Stimulated activated naive CD8-positive, alpha-beta T cell treated with anti-CD3 and anti-CD28 coated beads, Interleukin-15, Interleukin-2, amounts not matched to agents 100 ng/mL and 50 ng/mL, for 24 hours (primary cell): ENCODE measurements at regions not wholly inside any gene's neighbourhood (a gene's known extent, or its start where the extent isn't known, plus 50 kb on each side); places are given as distances from the start of the nearest gene placed in this dataset.

ENCODE experiments used
- H3K27ac Mint-ChIP-seq: one replicate; pipeline ENCODE4 v1.8.0; 2021; ENCODE audit warnings: mild to moderate bottlenecking, mixed read lengths
- H3K27me3 Mint-ChIP-seq: one replicate; pipeline ENCODE4 v1.8.0; 2021; ENCODE audit warnings: mixed read lengths
- H3K36me3 Mint-ChIP-seq: one replicate; pipeline ENCODE4 v1.8.0; 2021; ENCODE audit warnings: low read depth, mixed read lengths
- H3K4me1 Mint-ChIP-seq: one replicate; pipeline ENCODE4 v1.8.0; 2021; ENCODE audit warnings: low read depth, mixed read lengths
- H3K4me3 Mint-ChIP-seq: one replicate; pipeline ENCODE4 v1.8.0; 2021; ENCODE audit warnings: mild to moderate bottlenecking, mixed read lengths
- H3K9me3 Mint-ChIP-seq: one replicate; pipeline ENCODE4 v1.8.0; 2021; ENCODE audit warnings: mixed read lengths

GRCh38 chr2:53021828-53022227 lies 745.8 kb upstream of the CHAC2 start:
- H3K27me3 Mint-ChIP-seq: no peaks in the 10 kb centered on the region
- no peak overlapping the region for H3K4me3 Mint-ChIP-seq
- peaks cover 6% of the 10 kb centered on the region for H3K9me3 Mint-ChIP-seq
- H3K27ac Mint-ChIP-seq: no peak overlapping the region
- H3K4me1 Mint-ChIP-seq: no peaks in the 10 kb centered on the region
- no peaks in the 10 kb centered on the region for H3K36me3 Mint-ChIP-seq

GRCh38 chr2:53021292-53021691 lies 746.3 kb upstream of the CHAC2 start:
- H3K4me1 Mint-ChIP-seq: no peaks in the 10 kb centered on the region
- H3K27ac Mint-ChIP-seq: no peak overlapping the region
- H3K4me3 Mint-ChIP-seq: no peak overlapping the region
- no peaks in the 10 kb centered on the region for H3K36me3 Mint-ChIP-seq
- H3K27me3 Mint-ChIP-seq: no peaks in the 10 kb centered on the region
- peaks cover 6% of the 10 kb centered on the region for H3K9me3 Mint-ChIP-seq

GRCh38 chr2:53018825-53019425 lies 748.7 kb upstream of the CHAC2 start:
- H3K4me1 Mint-ChIP-seq: no peaks in the 10 kb centered on the region
- H3K27me3 Mint-ChIP-seq: no peaks in the 10 kb centered on the region
- no peak overlapping the region for H3K4me3 Mint-ChIP-seq
- H3K27ac Mint-ChIP-seq: no peak overlapping the region
- H3K9me3 Mint-ChIP-seq: peaks cover 6% of the 10 kb centered on the region
- no peaks in the 10 kb centered on the region for H3K36me3 Mint-ChIP-seq

- Mint-ChIP-seq H3K27ac (no peak overlapping the region), H3K36me3 (no peaks in the 10 kb centered on the region), H3K4me1 (no peaks in the 10 kb centered on the region), H3K9me3 (peaks cover 7% of the 10 kb centered on the region), H3K27me3 (no peaks in the 10 kb centered on the region), H3K4me3 (no peak overlapping the region)
Measured at GRCh38 chr2:53006980-53007379, 760.6 kb upstream of the CHAC2 start.

GRCh38 chr2:53004413-53004812 lies 763.2 kb upstream of the CHAC2 start:
- Mint-ChIP-seq H3K27ac (no peak overlapping the region), H3K36me3 (no peaks in the 10 kb centered on the region), H3K27me3 (no peaks in the 10 kb centered on the region), H3K9me3 (peaks cover 7% of the 10 kb centered on the region), H3K4me1 (no peaks in the 10 kb centered on the region), H3K4me3 (no peak overlapping the region)

GRCh38 chr2:52995424-52995823 lies 772.2 kb upstream of the CHAC2 start:
- H3K4me1 Mint-ChIP-seq: no peaks in the 10 kb centered on the region
- no peak overlapping the region for H3K27ac Mint-ChIP-seq
- H3K4me3 Mint-ChIP-seq: no peak overlapping the region
- no peaks in the 10 kb centered on the region for H3K36me3 Mint-ChIP-seq
- peaks cover 29% of the 10 kb centered on the region for H3K9me3 Mint-ChIP-seq
- H3K27me3 Mint-ChIP-seq: no peaks in the 10 kb centered on the region

- Mint-ChIP-seq H3K9me3 (no peaks in the 10 kb centered on the region), H3K4me1 (no peaks in the 10 kb centered on the region), H3K27me3 (no peaks in the 10 kb centered on the region), H3K36me3 (no peaks in the 10 kb centered on the region), H3K27ac (no peak overlapping the region), H3K4me3 (no peak overlapping the region)
Measured at GRCh38 chr2:52976143-52976949, 791.3 kb upstream of the CHAC2 start.

- H3K9me3 Mint-ChIP-seq: no peaks in the 10 kb centered on the region
- H3K27me3 Mint-ChIP-seq: no peaks in the 10 kb centered on the region
- no peaks in the 10 kb centered on the region for H3K36me3 Mint-ChIP-seq
- no peaks in the 10 kb centered on the region for H3K4me1 Mint-ChIP-seq
- no peak overlapping the region for H3K4me3 Mint-ChIP-seq
- H3K27ac Mint-ChIP-seq: no peak overlapping the region
Measured at GRCh38 chr2:52974127-52974526, 793.5 kb upstream of the CHAC2 start.

GRCh38 chr2:52970642-52971041 lies 797.0 kb upstream of the CHAC2 start:
- Mint-ChIP-seq H3K36me3 (no peaks in the 10 kb centered on the region), H3K4me3 (no peak overlapping the region), H3K4me1 (no peaks in the 10 kb centered on the region), H3K27me3 (no peaks in the 10 kb centered on the region), H3K27ac (no peak overlapping the region), H3K9me3 (no peaks in the 10 kb centered on the region)

GRCh38 chr2:52968043-52968442 lies 799.6 kb upstream of the CHAC2 start:
- H3K27ac Mint-ChIP-seq: no peak overlapping the region
- no peak overlapping the region for H3K4me3 Mint-ChIP-seq
- H3K36me3 Mint-ChIP-seq: no peaks in the 10 kb centered on the region
- no peaks in the 10 kb centered on the region for H3K9me3 Mint-ChIP-seq
- no peaks in the 10 kb centered on the region for H3K4me1 Mint-ChIP-seq
- no peaks in the 10 kb centered on the region for H3K27me3 Mint-ChIP-seq

GRCh38 chr2:52964916-52965530 lies 802.6 kb upstream of the CHAC2 start:
- H3K27ac Mint-ChIP-seq: no peak overlapping the region
- no peaks in the 10 kb centered on the region for H3K27me3 Mint-ChIP-seq
- H3K4me1 Mint-ChIP-seq: no peaks in the 10 kb centered on the region
- no peak overlapping the region for H3K4me3 Mint-ChIP-seq
- no peaks in the 10 kb centered on the region for H3K36me3 Mint-ChIP-seq
- H3K9me3 Mint-ChIP-seq: no peaks in the 10 kb centered on the region

GRCh38 chr2:52961403-52961802 lies 806.2 kb upstream of the CHAC2 start:
- no peaks in the 10 kb centered on the region for H3K36me3 Mint-ChIP-seq
- peaks cover 10% of the 10 kb centered on the region for H3K9me3 Mint-ChIP-seq
- no peak overlapping the region for H3K27ac Mint-ChIP-seq
- H3K4me1 Mint-ChIP-seq: no peaks in the 10 kb centered on the region
- H3K27me3 Mint-ChIP-seq: no peaks in the 10 kb centered on the region
- H3K4me3 Mint-ChIP-seq: no peak overlapping the region

GRCh38 chr2:52960881-52961280 lies 806.7 kb upstream of the CHAC2 start:
- H3K4me1 Mint-ChIP-seq: no peaks in the 10 kb centered on the region
- no peaks in the 10 kb centered on the region for H3K36me3 Mint-ChIP-seq
- peaks cover 10% of the 10 kb centered on the region for H3K9me3 Mint-ChIP-seq
- no peak overlapping the region for H3K4me3 Mint-ChIP-seq
- H3K27ac Mint-ChIP-seq: no peak overlapping the region
- no peaks in the 10 kb centered on the region for H3K27me3 Mint-ChIP-seq

- Mint-ChIP-seq H3K9me3 (peaks cover 10% of the 10 kb centered on the region), H3K4me3 (no peak overlapping the region), H3K36me3 (no peaks in the 10 kb centered on the region), H3K4me1 (no peaks in the 10 kb centered on the region), H3K27me3 (no peaks in the 10 kb centered on the region), H3K27ac (no peak overlapping the region)
Measured at GRCh38 chr2:52959801-52960200, 807.8 kb upstream of the CHAC2 start.

GRCh38 chr2:52956766-52957165 lies 810.8 kb upstream of the CHAC2 start:
- Mint-ChIP-seq H3K36me3 (no peaks in the 10 kb centered on the region), H3K27ac (no peak overlapping the region), H3K27me3 (no peaks in the 10 kb centered on the region), H3K4me1 (no peaks in the 10 kb centered on the region), H3K4me3 (no peak overlapping the region), H3K9me3 (peaks cover 10% of the 10 kb centered on the region)
